DMS153 (cell line): ENCODE measurements at regions not wholly inside any gene's neighbourhood (a gene's known extent, or its start where the extent isn't known, plus 50 kb on each side); places are given as distances from the start of the nearest gene placed in this dataset.

ENCODE experiments used
- DNase-seq: peaks from one replicate; lab custom pipeline; 2025; lab: John Stamatoyannopoulos, UW

- DNase-seq, result no peak
Measured at GRCh38 chr2:65688141-65688886, 255.9 kb upstream of the SPRED2 start.

DNA sequence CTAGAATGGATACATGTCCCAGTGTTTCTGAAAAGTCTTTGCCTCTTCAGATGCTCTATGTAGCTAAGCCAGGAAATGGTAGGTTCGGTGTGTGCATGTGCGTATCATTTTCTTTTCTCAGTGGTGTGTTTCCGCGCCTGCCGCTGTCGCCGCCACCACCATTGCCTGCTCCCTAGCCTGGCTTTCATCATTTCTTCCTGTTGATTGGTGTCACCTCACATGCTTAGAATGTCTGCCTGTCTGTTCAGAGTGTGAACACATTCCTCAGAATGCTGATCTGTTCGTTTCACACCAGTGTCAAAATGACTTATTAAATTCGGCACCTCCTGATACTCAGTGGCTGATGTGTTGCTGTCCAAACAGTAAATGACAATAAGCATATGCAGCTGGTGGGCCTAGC lies 255.2 kb upstream of the SPRED2 start:
- no peak for DNase-seq

GRCh38 chr2:65686928-65687521 lies 254.6 kb upstream of the SPRED2 start:
- DNase-seq, result peak; percentile 2

- DNase-seq, result no peak
Measured at GRCh38 chr2:65681503-65681902, 249.1 kb upstream of the SPRED2 start.

DNA sequence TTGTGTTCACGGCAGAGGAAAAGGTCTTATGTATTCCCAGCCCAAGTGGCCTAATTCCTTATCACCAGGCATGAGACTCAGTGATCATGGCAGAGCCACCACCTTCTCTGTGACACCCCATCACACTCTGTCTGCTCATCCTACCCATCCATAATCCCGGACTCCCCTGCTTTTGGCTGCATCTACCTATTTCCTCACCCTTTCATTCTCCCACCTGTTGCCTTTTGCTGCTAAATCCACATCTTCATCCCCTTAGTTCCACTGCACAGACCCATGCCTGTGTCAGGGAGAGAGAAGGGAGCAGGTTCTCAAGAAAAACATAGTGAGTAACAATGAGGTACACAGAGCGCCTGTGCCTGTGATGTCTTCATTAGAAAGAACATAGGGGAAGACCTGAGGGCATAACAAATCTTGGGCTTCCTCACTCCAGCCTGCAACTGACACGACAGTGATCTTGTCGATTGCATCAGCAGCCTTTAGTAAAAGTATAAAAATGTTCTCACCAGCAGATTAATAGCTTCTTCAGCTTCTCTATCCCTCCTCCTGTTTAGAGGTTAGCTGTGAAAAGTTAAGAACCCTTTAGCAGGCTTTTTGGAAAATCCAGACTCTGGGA lies 246.5 kb upstream of the SPRED2 start:
- DNase-seq, result no peak

GRCh38 chr2:65675350-65675749 lies 243.0 kb upstream of the SPRED2 start:
- no peak for DNase-seq

DNA sequence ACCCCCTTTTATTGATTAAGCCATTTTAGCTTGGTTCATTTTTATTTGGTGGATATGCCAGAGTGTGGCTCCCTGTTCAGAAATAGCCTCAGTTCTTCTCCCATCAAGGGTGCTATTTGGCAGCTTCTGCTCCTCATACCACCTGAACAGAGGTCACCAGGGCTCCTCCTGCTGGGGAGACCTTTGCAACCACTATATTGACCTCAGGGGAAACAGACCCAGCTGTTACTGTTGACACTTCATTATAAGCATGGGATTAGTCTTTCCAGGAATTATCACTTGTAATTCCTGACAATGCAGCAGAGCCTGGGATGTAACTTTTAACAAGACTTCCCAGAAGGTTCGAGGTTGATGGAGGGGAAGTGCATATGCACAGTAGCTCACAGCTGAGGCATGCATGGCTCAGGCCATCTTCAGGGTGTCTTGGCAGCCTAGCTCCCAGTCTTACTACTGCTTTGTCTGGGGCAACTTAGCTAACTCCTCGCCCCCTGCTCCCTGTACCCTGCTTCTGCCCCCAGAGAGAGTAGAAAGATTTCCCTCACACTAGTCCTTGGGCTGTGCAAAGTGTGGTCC lies 239.4 kb upstream of the SPRED2 start:
- no peak for DNase-seq

DNA sequence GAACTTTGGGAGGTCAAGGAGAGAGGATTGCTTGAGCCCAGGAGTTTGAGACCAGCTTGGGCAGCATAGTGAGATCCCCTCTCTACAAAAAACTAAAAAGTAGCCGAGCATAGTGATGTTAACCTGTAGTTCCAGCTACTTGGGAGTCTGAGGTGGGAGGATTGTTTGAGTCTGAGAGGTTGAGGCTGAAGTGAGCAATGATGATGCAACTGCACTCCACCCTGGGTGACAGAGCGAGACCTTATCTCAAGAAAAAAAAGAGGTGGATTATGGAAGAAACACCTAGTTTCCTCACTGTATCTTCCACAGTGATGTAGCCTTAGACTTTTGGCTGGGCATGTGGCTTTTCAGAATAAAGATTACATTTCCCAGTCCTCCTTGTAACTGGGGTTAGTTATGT lies 237.2 kb upstream of the SPRED2 start:
- DNase-seq, result no peak

- DNase-seq, result no peak
Measured at GRCh38 chr2:65668744-65669143, 236.3 kb upstream of the SPRED2 start.

DNA sequence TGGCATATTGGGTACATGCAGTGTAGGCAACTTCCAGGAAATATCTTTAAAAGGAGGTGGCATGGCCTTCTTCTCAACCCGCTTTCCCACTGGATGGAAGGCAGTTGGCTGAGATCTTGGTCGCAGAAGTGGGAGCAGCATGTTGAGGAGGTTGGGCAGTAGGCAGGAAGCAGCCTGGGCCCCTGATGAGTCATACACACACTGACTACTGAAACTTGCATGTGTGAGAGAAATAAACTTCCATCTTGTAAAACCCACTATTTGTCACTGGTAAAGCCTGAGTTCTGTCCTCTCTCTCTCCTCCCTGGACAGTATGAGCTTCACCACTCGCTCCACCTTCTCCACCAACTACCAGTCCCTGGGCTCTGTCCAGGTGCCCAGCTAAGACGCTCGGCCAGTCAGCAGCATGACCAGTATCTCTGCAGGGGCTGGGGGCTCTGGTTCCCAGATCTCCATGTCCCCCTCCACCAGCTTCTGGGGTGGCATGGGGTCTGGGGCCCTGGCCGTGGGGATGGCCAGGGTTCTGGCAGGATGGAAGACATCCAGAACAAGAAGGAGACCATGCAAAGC lies 233.8 kb upstream of the SPRED2 start:
- no peak for DNase-seq

- no peak for DNase-seq
Measured at GRCh38 chr2:65664931-65665330, 232.5 kb upstream of the SPRED2 start.

DNA sequence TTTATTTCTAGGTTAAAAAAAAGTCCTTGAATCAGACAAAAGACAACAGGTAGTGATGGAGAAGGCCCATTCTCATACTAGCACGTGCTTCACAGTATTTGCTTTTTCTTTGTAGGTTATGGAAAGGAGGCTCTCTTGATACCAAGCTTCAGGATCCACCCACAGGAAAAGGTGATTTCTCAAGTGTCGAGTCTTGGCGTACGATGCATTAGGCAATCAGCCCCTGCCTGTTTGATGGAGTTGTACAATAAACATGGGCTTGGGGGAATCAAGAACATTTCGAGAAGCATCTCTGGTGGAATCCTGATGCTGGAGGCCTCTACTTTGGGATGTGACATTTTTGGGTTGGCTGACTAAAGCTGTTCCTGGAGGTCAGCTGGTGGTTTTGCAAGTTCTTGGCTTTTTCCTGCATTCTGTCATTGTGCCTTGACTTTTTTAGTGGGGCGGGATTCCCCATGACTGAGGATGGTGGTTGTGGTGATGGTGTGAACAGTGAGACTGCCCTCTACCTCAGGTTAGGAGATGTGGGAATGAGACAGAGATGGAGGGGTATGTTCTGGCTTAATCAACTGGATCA lies 231.5 kb upstream of the SPRED2 start:
- no peak for DNase-seq

GRCh38 chr2:65662654-65663432 lies 230.4 kb upstream of the SPRED2 start:
- no peak for DNase-seq

- peak; percentile 16 for DNase-seq
Measured at GRCh38 chr2:65661980-65662653, 229.7 kb upstream of the SPRED2 start.

GRCh38 chr2:65660340-65660739 lies 227.9 kb upstream of the SPRED2 start:
- DNase-seq, result no peak

DNA sequence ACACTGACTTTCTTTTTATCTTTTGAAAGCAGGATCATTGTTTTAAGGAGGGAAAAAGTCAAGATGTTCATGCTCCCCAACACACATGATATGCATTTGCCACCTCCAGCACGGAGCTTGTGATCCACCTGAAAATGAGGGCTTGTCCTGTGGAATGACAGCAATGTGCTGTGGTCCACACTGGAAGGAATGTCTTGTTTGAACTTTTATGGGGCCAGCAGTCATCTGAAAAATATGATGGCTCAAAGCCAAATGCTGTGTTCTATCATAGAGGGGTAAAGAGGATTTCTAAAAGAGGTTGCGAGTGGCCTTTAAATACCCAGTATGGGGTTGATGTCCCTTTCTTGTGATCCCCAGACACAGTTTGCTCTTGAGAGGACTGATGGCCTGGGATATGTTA lies 226.5 kb upstream of the SPRED2 start:
- no peak for DNase-seq

DNA sequence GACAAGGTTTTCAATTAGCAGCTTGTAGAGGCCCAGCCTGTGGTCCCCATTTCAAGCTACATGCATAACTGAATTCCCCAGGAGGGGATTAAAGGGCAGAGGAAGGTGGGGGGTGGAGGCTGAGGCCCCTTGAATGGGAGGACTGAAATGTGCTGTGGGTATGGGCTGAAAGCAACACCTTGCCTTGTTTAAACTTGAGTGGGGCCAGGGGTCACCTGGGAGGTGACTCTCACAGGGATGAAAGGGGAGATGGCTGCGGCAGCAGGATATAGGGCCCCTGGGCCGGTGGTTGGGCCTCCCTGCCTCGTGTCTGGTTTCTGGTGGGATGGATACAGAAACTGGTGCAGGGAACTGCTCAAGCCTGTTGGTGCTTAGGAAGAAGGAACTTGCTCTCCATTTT lies 225.9 kb upstream of the SPRED2 start:
- DNase-seq, result no peak

GRCh38 chr2:65656160-65656718 lies 223.8 kb upstream of the SPRED2 start:
- DNase-seq, result no peak

DNA sequence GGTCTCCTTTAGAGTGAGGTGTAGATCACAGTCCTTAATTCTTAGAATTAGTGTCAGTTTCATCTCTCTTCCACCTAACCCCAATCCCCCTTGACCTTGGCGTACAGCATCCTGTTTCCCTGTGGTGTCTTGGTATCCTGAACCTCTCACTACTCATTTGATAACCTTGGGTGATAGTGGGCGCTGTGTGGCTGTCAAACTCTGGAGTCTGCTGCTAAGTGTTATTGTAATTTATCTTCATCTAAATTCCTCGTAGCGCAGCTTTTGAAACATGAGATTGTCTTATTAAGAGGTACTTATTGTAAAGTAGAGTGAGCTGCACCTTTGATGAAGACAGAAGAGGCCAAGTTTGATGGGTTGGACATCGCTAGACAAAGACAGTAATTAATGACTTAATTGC lies 222.6 kb upstream of the SPRED2 start:
- peak; percentile 12 for DNase-seq

DNA sequence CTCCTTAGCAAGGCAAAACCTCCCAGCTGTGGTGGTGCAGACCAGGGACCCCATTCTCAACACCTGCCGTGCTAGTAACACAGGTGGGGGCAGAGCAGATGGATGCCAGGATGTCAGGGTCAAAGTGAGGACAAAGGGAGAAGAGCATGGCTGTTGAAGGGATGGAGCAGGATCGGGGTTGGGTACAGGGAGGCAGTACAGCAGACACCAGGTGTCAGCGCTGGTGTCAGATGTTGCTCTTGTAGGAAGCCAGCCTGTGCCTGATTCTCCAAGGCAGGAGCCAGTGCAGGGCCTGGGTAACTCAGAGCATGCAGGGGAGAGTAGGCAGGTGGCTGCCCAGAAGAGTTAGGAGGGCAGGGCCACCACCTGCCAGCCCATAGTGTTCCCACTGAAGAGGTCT lies 222.1 kb upstream of the SPRED2 start:
- DNase-seq, result peak; percentile 14

DNA sequence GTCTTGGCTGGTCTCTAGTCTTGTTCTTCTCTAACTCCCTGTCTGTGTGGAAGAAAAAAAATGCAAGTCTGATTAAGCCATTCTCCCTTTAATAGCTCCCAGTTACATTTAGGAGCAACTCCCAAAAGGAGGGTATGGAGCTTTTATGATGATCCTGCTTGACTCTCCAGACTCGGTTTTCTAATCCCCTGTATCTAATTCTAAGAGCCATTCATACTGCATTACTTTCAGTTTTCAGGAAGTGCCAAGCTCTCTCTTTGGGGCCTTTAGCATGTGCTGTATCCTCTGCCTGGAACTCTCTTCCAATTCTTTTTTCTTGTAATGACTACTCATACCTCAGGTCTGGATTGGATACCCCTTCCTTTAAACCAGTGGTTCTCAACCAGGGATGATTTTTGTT lies 219.7 kb upstream of the SPRED2 start:
- DNase-seq, result no peak
